K562 (cell line): ENCODE measurements at regions not wholly inside any gene's neighbourhood (a gene's known extent, or its start where the extent isn't known, plus 50 kb on each side); places are given as distances from the start of the nearest gene placed in this dataset.

ENCODE experiments used
- ATAC-seq: fragments of 200-7000 bp; cut with Tn5 transposase; 3 replicates; pipeline ENCODE4 v1.9.1; 2020; ENCODE audit warnings: moderate library complexity
- BruUV-seq: library from RNA; stranded (reverse); fragments of 400-500 nt; replicated peaks from 2 replicates; lab custom pipeline; 2021; lab: Mats Ljungman, UMichigan
- CTCF ChIA-PET: fragments of 300-600 bp; formaldehyde crosslinking; extraction: SDS; loops from one replicate; lab custom pipeline; 2021; ENCODE audit warnings: low intra/inter-chr PET ratio; lab: Yijun Ruan, JAX
- POLR2A ChIA-PET: fragments of 300-600, 350-650 bp; sonication (Branson Sonifier 250); formaldehyde crosslinking; extraction: SDS; loops from one replicate; lab custom pipeline; 2021; ENCODE audit warnings: antibody characterized with exemption, inconsistent platforms; lab: Yijun Ruan, JAX
- DNase-seq, 4 experiments: peaks; one replicate each; pipeline versions ENCODE4 v3.0.0 to v3.0.0-alpha.2; 2011 to 2018; ENCODE audit warnings: low spot score in 3 of 4, mixed read lengths in 3 of 4; ENCODE audit errors: extremely low read depth in 1 of 4
- FAIRE-seq: peaks from 2 replicates; lab custom pipeline; 2011; peaks lifted over from hg19 to GRCh38; lab: Jason Lieb, UNC
- H2AFZ ChIP-seq: 2 replicates; pipeline ENCODE4 v1.6.0; 2011; ENCODE audit warnings: low read depth, low read length, control low read depth, inconsistent platforms
- H3K27ac ChIP-seq: fragments of 200-600 bp; 3 replicates; pipeline ENCODE4 v1.8.0; 2011; ENCODE audit warnings: low read depth, mild to moderate bottlenecking, control low read depth, inconsistent platforms, low read length, moderate library complexity, mixed read lengths; ENCODE audit errors: extremely low read depth
- H3K27me3 ChIP-seq, 2 experiments: fragments of 300-600 bp in 1 of 2; 2 replicates in 1 of 2; 3 replicates in 1 of 2; pipeline versions ENCODE4 v1.6.0 to v1.8.0; 2011; ENCODE audit warnings: inconsistent platforms in 2 of 2, low read length in 2 of 2, mild to moderate bottlenecking in 1 of 2, mixed read lengths in 1 of 2, moderate library complexity in 1 of 2; ENCODE audit not compliant: control insufficient read depth in 2 of 2, insufficient read depth in 2 of 2
- H3K36me3 ChIP-seq: fragments of 300-600 bp; 3 replicates; pipeline ENCODE4 v1.8.0; 2011; ENCODE audit warnings: mild to moderate bottlenecking, low read length, inconsistent platforms; ENCODE audit not compliant: control insufficient read depth, insufficient read depth
- H3K4me1 ChIP-seq, 2 experiments: fragments of 200-600 bp in 1 of 2; replicated peaks in 1 of 2; 2 replicates in 1 of 2; 3 replicates in 1 of 2; pipeline versions ENCODE4 v1.5.1 to v1.8.0; 2011; ENCODE audit warnings: inconsistent platforms in 2 of 2, low read length in 2 of 2, mild to moderate bottlenecking in 1 of 2, mixed read lengths in 1 of 2, moderate library complexity in 1 of 2; ENCODE audit not compliant: control insufficient read depth in 2 of 2, insufficient read depth in 2 of 2
- H3K4me2 ChIP-seq: 2 replicates; pipeline ENCODE4 v1.6.1; 2011; ENCODE audit warnings: low read length, control low read depth, inconsistent platforms, mixed read lengths; ENCODE audit not compliant: insufficient read depth
- H3K4me3 ChIP-seq: fragments of 200-600 bp; sonication (generic), shearing (Covaris generic); 2 replicates; pipeline ENCODE4 v1.5.1; 2016; ENCODE audit warnings: control low read depth, inconsistent platforms
- H3K79me2 ChIP-seq: fragments of 200-600 bp; 3 replicates; pipeline ENCODE4 v1.8.0; 2011; ENCODE audit warnings: low read length, inconsistent platforms; ENCODE audit not compliant: control insufficient read depth, insufficient read depth
- H3K9ac ChIP-seq, 2 experiments: 2 replicates each; pipeline versions ENCODE4 v1.6.0 to v1.6.1; 2011; ENCODE audit warnings: low read depth in 2 of 2, low read length in 2 of 2, control low read depth in 1 of 2, inconsistent platforms in 1 of 2, mild to moderate bottlenecking in 1 of 2, mixed read lengths in 1 of 2; ENCODE audit not compliant: insufficient read depth in 1 of 2
- H3K9me1 ChIP-seq: one replicate; pipeline ENCODE4 v1.6.0; 2011; ENCODE audit warnings: inconsistent platforms, mild to moderate bottlenecking, low read length, moderate library complexity; ENCODE audit not compliant: control insufficient read depth, insufficient read depth
- H3K9me3 ChIP-seq: replicated peaks from 2 replicates; pipeline ENCODE4 v1.5.1; 2011; ENCODE audit warnings: low read depth, low read length, inconsistent platforms; ENCODE audit not compliant: control insufficient read depth, insufficient read depth
- H4K20me1 ChIP-seq: replicated peaks from 2 replicates; pipeline ENCODE4 v1.6.1; 2011; ENCODE audit warnings: low read length, inconsistent platforms, mixed read lengths; ENCODE audit not compliant: control insufficient read depth, insufficient read depth
- CEBPZ ChIP-seq: fragments of 150-350 bp; IDR thresholded peaks from 2 replicates; pipeline ENCODE4 v1.6.1; 2014; ENCODE audit warnings: low read depth, mild to moderate bottlenecking, low read length, borderline replicate concordance
- CREB1 ChIP-seq, 2 experiments: sonication (generic) in 1 of 2; formaldehyde crosslinking in 1 of 2; IDR thresholded peaks; 2 replicates each; pipeline versions ENCODE4 v1.6.1 to v1.8.0; 2012 to 2022; ENCODE audit warnings: inconsistent platforms in 1 of 2, mild to moderate bottlenecking in 1 of 2, missing genetic modification reagents in 1 of 2, moderate library complexity in 1 of 2
- MED1 ChIP-seq: sonication (generic); formaldehyde crosslinking; IDR thresholded peaks from 2 replicates; pipeline ENCODE4 v1.8.1; 2023; ENCODE audit warnings: missing genetic modification reagents, borderline replicate concordance
- SP1 ChIP-seq: sonication (generic); formaldehyde crosslinking; IDR thresholded peaks from 2 replicates; pipeline ENCODE4 v1.8.1; 2022; ENCODE audit warnings: mild to moderate bottlenecking, missing genetic modification reagents
- TAF15 ChIP-seq: fragments of 200-400 bp; formaldehyde crosslinking; IDR thresholded peaks from 2 replicates; pipeline ENCODE4 v1.6.1; 2017; ENCODE audit warnings: mild to moderate bottlenecking, low read depth, low read length, moderate library complexity
- TBL1XR1 ChIP-seq, 2 experiments: IDR thresholded peaks; 2 replicates each; pipeline ENCODE4 v1.6.1; 2012; ENCODE audit warnings: improper control_type of control experiment in 2 of 2, low read length in 2 of 2, mild to moderate bottlenecking in 1 of 2
- ZNF311 ChIP-seq: fragments of 250-450 bp; sonication (Bioruptor Pico); IDR thresholded peaks from 2 replicates; pipeline ENCODE4 v1.4.0; 2020; ENCODE audit warnings: mild to moderate bottlenecking, moderate library complexity
- ZNF584 ChIP-seq: fragments of 200-800 bp; sonication (Bioruptor generic); IDR thresholded peaks from 2 replicates; pipeline ENCODE4 v1.6.1; 2016; ENCODE audit warnings: low read depth, mild to moderate bottlenecking, missing genetic modification characterization, missing compliant biosample characterization
- WGBS: fragments of 100-300 bp; shearing (Covaris generic); methylation state at CpG from one replicate; pipeline ENCODE4 v1.1.6; 2016; ENCODE audit warnings: low coverage, mixed read lengths; ENCODE audit not compliant: insufficient coverage; ENCODE audit errors: missing lambda C conversion rate; 5-methylcytosine and 5-hydroxymethylcytosine counted together
- in situ Hi-C: fragments of 300-500 bp; cut with MboI; formaldehyde crosslinking; loops from 4 replicates; pipeline ENCODE4 v1.15.0; 2018; ENCODE audit warnings: inconsistent platforms, mixed read lengths
- intact Hi-C: fragments of 100-400 bp; cut with micrococcal nuclease; formaldehyde crosslinking; loops from 2 replicates; pipeline ENCODE4 v1.14.2; 2022

- no peak for DNase-seq
- Histone ChIP-seq H3K4me3 (no peak overlapping the region), H3K4me2 (no peak overlapping the region), H3K9me1 (no peaks in the 10 kb centered on the region), H3K9me3 (no peaks in the 10 kb centered on the region; the same call in 1 of the 2 replicates), H3K79me2 (no peaks in the 10 kb centered on the region), H3K27me3 (no peaks in the 10 kb centered on the region), H3K4me1 (no peaks in the 10 kb centered on the region), H2AFZ (no peak overlapping the region), H3K9ac (no peak overlapping the region), H3K36me3 (no peaks in the 10 kb centered on the region), H4K20me1 (no peaks in the 10 kb centered on the region), H3K27ac (no peak overlapping the region)
- in situ Hi-C loops (no loop called here), intact Hi-C loops (no loop called here)
- CTCF ChIA-PET, result no interaction called here
- no peak for ATAC-seq
- TF ChIP-seq MED1 (CRISPR knock-in tag) (no peak), CREB1 (IDR thresholded peaks at IDR 0.05) (no peak), CREB1 (CRISPR knock-in tag; IDR thresholded peaks at IDR 0.05) (no peak), ZNF311 (no peak), ZNF584 (CRISPR knock-in tag) (no peak), CEBPZ (no peak), TBL1XR1 (IDR thresholded peaks at IDR 0.05; ENCODE audit: low read length in 2 of 2) (no peak), TAF15 (no peak), SP1 (CRISPR knock-in tag) (no peak)
- WGBS, result 0% methylated on average over 1 of the region's 1 CpG
- no TSS peak for BruUV-seq
- POLR2A ChIA-PET, result interaction anchor here (0.6 kb wide), 1 partner anchor 129 kb away, joined by 3 read pairs; no protein-coding TSS in a partner anchor
- FAIRE-seq, result no peak
Measured at GRCh38 chr1:221392453-221392852, 349.4 kb downstream of the DUSP10 start.
